ENCODE measurements at regions not wholly inside any gene's neighbourhood (a gene's known extent, or its start where the extent isn't known, plus 50 kb on each side); places are given as distances from the start of the nearest gene placed in this dataset.
"Not testable (repeated sequence)": the region's sequence is repeated elsewhere in the genome, so short reads cannot be mapped to it uniquely, and the experiment has no call there.

- no peak overlapping the region for H3K4me3 ChIP-seq (ENCODE audit: low read depth, low read length)
- H3K36me3 ChIP-seq (ENCODE audit: control insufficient read depth, insufficient read depth, low read length): no peaks in the 10 kb centered on the region
- no peak for TF ChIP-seq CTCF (IDR thresholded peaks at IDR 0.05; ENCODE audit: insufficient read depth, low read length, severe bottlenecking)
- H3K27me3 ChIP-seq (ENCODE audit: control insufficient read depth, insufficient read depth, low read length): no peaks in the 10 kb centered on the region
- FAIRE-seq (no peak), DNase-seq (ENCODE audit: low read depth) (no peak)
Observed at GRCh38 chr6:97473979-97474378, 191.0 kb upstream of the MMS22L start.

- H3K36me3 ChIP-seq (ENCODE audit: control insufficient read depth, insufficient read depth, low read length): no peaks in the 10 kb centered on the region
- H3K4me3 ChIP-seq (ENCODE audit: low read depth, low read length): no peak overlapping the region
- H3K27me3 ChIP-seq (ENCODE audit: control insufficient read depth, insufficient read depth, low read length): no peaks in the 10 kb centered on the region
- DNase-seq (ENCODE audit: low read depth) (peak; percentile 61), FAIRE-seq (no peak)
- peak; percentile 84 for TF ChIP-seq CTCF (IDR thresholded peaks at IDR 0.05; ENCODE audit: insufficient read depth, low read length, severe bottlenecking)
Observed at GRCh38 chr6:97497713-97498331, 214.8 kb upstream of the MMS22L start.

- Histone ChIP-seq H3K27me3 (ENCODE audit: control insufficient read depth, insufficient read depth, low read length) (no peaks in the 10 kb centered on the region), H3K36me3 (ENCODE audit: control insufficient read depth, insufficient read depth, low read length) (no peaks in the 10 kb centered on the region), H3K4me3 (ENCODE audit: low read depth, low read length) (no peak overlapping the region)
- FAIRE-seq: no peak
- DNase-seq (ENCODE audit: low read depth): no peak
- no peak for TF ChIP-seq CTCF (IDR thresholded peaks at IDR 0.05; ENCODE audit: insufficient read depth, low read length, severe bottlenecking)
Observed at GRCh38 chr6:97501853-97502252, 218.8 kb upstream of the MMS22L start.

GRCh38 chr6:97508646-97509045, 225.6 kb upstream of the MMS22L start:
- Histone ChIP-seq H3K4me3 (ENCODE audit: low read depth, low read length) (no peak overlapping the region), H3K27me3 (ENCODE audit: control insufficient read depth, insufficient read depth, low read length) (no peaks in the 10 kb centered on the region), H3K36me3 (ENCODE audit: control insufficient read depth, insufficient read depth, low read length) (no peaks in the 10 kb centered on the region)
- DNase-seq (ENCODE audit: low read depth) (no peak), FAIRE-seq (no peak)
- TF ChIP-seq CTCF (IDR thresholded peaks at IDR 0.05; ENCODE audit: insufficient read depth, low read length, severe bottlenecking): no peak

GRCh38 chr6:97513260-97513659, 230.2 kb upstream of the MMS22L start:
- not testable (repeated sequence) for H3K27me3 ChIP-seq (ENCODE audit: control insufficient read depth, insufficient read depth, low read length); DNase-seq (ENCODE audit: low read depth); H3K4me3 ChIP-seq (ENCODE audit: low read depth, low read length); H3K36me3 ChIP-seq (ENCODE audit: control insufficient read depth, insufficient read depth, low read length)
- FAIRE-seq: peak; percentile 7

GRCh38 chr6:97524811-97525210, 241.8 kb upstream of the MMS22L start:
- no peaks in the 10 kb centered on the region for H3K36me3 ChIP-seq (ENCODE audit: control insufficient read depth, insufficient read depth, low read length)
- FAIRE-seq (peak; percentile 75), DNase-seq (ENCODE audit: low read depth) (peak; percentile 64)
- no peak overlapping the region for H3K4me3 ChIP-seq (ENCODE audit: low read depth, low read length)
- H3K27me3 ChIP-seq (ENCODE audit: control insufficient read depth, insufficient read depth, low read length): no peaks in the 10 kb centered on the region
- no peak for TF ChIP-seq CTCF (IDR thresholded peaks at IDR 0.05; ENCODE audit: insufficient read depth, low read length, severe bottlenecking)

All from bronchial epithelial cell (primary cell).